KMS-11 (cell line): ENCODE measurements at regions not wholly inside any gene's neighbourhood (a gene's known extent, or its start where the extent isn't known, plus 50 kb on each side); places are given as distances from the start of the nearest gene placed in this dataset.
"Not testable (repeated sequence)": the region's sequence is repeated elsewhere in the genome, so short reads cannot be mapped to it uniquely, and the experiment has no call there.

ENCODE experiments used
- H2AFZ ChIP-seq: fragments of 200-600 bp; sonication (generic); 2 replicates; pipeline ENCODE4 v1.6.1; 2016; ENCODE audit warnings: antibody characterized with exemption, mixed run types, low read depth
- H3K27ac ChIP-seq: fragments of 200-600 bp; sonication (generic); 2 replicates; pipeline ENCODE4 v1.6.1; 2016; ENCODE audit warnings: mild to moderate bottlenecking, mixed run types
- H3K27me3 ChIP-seq: fragments of 200-600 bp; sonication (generic); 2 replicates; pipeline ENCODE4 v1.6.1; 2017; ENCODE audit warnings: mild to moderate bottlenecking, low read depth, mixed run types, moderate library complexity; ENCODE audit not compliant: insufficient read depth
- H3K36me3 ChIP-seq: fragments of 200-600 bp; sonication (generic); 2 replicates; pipeline ENCODE4 v1.6.1; 2017; ENCODE audit warnings: mild to moderate bottlenecking, mixed run types; ENCODE audit not compliant: insufficient read depth
- H3K4me1 ChIP-seq: fragments of 200-600 bp; sonication (generic); 2 replicates; pipeline ENCODE4 v1.6.1; 2016; ENCODE audit warnings: mild to moderate bottlenecking, low read depth, mixed run types; ENCODE audit not compliant: poor library complexity, severe bottlenecking
- H3K4me2 ChIP-seq: fragments of 200-600 bp; sonication (generic); 2 replicates; pipeline ENCODE4 v1.7.0; 2016; ENCODE audit warnings: mild to moderate bottlenecking, mixed run types
- H3K4me3 ChIP-seq: fragments of 200-600 bp; sonication (generic); IDR thresholded peaks from 2 replicates; pipeline ENCODE4 v1.6.1; 2017; ENCODE audit warnings: low read depth, low read length, mixed read lengths; ENCODE audit not compliant: insufficient read depth
- H3K79me2 ChIP-seq: fragments of 200-600 bp; sonication (generic); 2 replicates; pipeline ENCODE4 v1.6.1; 2016; ENCODE audit warnings: low read depth, mixed run types; ENCODE audit not compliant: insufficient read depth
- H3K9ac ChIP-seq: fragments of 200-600 bp; sonication (generic); 2 replicates; pipeline ENCODE4 v1.6.1; 2016; ENCODE audit warnings: mild to moderate bottlenecking, mixed run types
- H4K20me1 ChIP-seq: fragments of 200-600 bp; sonication (generic); 2 replicates; pipeline ENCODE4 v1.6.1; 2016; ENCODE audit warnings: mild to moderate bottlenecking, mixed run types; ENCODE audit not compliant: insufficient read depth
- TF ChIP-seq, protein P1 (sequence below): fragments of 200-600 bp; sonication (generic); conservative IDR thresholded peaks from 2 replicates; pipeline ENCODE4 v1.6.1; 2017; ENCODE audit warnings: low read depth, mild to moderate bottlenecking, antibody characterized with exemption, low read length, moderate library complexity, mixed read lengths

DNA sequence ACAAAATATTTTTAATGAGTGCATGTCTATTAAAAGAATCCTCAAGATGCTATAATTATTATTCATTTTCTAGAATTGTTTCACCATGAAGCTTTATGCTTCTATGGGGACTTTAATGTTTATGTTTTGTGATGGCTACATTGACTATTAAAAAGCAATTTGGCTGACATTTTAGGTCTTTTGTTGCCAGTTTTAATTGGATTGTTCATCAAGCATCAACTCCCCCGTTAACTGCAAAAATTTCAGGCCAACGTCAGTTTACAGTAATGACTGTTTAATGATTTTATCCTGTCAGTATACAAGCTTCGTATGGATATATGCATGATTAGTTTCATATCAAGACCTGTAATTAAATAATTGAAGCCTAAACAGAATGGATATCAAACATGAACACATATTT, 422.8 kb downstream of the SH2D1A start:
- TF ChIP-seq, protein P1, sequence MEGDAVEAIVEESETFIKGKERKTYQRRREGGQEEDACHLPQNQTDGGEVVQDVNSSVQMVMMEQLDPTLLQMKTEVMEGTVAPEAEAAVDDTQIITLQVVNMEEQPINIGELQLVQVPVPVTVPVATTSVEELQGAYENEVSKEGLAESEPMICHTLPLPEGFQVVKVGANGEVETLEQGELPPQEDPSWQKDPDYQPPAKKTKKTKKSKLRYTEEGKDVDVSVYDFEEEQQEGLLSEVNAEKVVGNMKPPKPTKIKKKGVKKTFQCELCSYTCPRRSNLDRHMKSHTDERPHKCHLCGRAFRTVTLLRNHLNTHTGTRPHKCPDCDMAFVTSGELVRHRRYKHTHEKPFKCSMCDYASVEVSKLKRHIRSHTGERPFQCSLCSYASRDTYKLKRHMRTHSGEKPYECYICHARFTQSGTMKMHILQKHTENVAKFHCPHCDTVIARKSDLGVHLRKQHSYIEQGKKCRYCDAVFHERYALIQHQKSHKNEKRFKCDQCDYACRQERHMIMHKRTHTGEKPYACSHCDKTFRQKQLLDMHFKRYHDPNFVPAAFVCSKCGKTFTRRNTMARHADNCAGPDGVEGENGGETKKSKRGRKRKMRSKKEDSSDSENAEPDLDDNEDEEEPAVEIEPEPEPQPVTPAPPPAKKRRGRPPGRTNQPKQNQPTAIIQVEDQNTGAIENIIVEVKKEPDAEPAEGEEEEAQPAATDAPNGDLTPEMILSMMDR: no peak

DNA sequence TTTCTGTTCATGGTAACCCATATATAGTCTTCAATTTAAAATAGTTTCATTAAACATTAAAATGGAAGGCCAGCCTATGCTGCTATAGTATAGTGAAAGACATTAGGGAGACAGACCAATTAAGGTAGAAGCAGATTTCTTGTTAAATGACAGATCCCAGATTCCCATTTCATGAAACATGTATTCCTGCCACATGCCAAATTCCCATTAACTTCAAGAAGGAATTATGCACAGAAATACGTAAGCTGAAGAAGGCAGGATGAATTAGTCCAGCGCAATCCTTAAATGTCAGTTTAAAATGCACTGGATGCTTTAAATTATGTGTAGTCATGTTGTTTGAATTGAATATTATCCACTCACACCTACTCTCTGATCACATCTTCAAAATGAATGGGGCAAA, 424.9 kb downstream of the SH2D1A start:
- Histone ChIP-seq H2AFZ (no peak overlapping the region), H3K79me2 (no peaks in the 10 kb centered on the region), H3K27me3 (no peaks in the 10 kb centered on the region)

More for the DNA sequence above, 422.8 kb downstream of the SH2D1A start:
- no peak overlapping the region for H3K4me3 ChIP-seq
- H3K9ac ChIP-seq: no peak overlapping the region
- H4K20me1 ChIP-seq: no peaks in the 10 kb centered on the region
- H3K27ac ChIP-seq: no peak overlapping the region
- no peaks in the 10 kb centered on the region for H3K36me3 ChIP-seq
- no peaks in the 10 kb centered on the region for H3K79me2 ChIP-seq
- H2AFZ ChIP-seq: no peak overlapping the region
- H3K27me3 ChIP-seq: no peaks in the 10 kb centered on the region
- H3K4me2 ChIP-seq: no peak overlapping the region
- no peaks in the 10 kb centered on the region for H3K4me1 ChIP-seq

GRCh38 chrX:124788253-124788652, 441.9 kb downstream of the SH2D1A start:
- not testable (repeated sequence) for H3K27me3 ChIP-seq, H3K9ac ChIP-seq, H3K79me2 ChIP-seq, H4K20me1 ChIP-seq, H3K4me2 ChIP-seq, H3K27ac ChIP-seq, H3K4me3 ChIP-seq, H3K4me1 ChIP-seq, H2AFZ ChIP-seq, H3K36me3 ChIP-seq

More for the DNA sequence above, 424.9 kb downstream of the SH2D1A start:
- Histone ChIP-seq H3K4me2 (no peak overlapping the region), H3K4me1 (no peaks in the 10 kb centered on the region), H3K9ac (no peak overlapping the region), H3K36me3 (no peaks in the 10 kb centered on the region), H3K27ac (no peak overlapping the region), H3K4me3 (no peak overlapping the region), H4K20me1 (no peaks in the 10 kb centered on the region)
- TF ChIP-seq, protein P1: no peak

DNA sequence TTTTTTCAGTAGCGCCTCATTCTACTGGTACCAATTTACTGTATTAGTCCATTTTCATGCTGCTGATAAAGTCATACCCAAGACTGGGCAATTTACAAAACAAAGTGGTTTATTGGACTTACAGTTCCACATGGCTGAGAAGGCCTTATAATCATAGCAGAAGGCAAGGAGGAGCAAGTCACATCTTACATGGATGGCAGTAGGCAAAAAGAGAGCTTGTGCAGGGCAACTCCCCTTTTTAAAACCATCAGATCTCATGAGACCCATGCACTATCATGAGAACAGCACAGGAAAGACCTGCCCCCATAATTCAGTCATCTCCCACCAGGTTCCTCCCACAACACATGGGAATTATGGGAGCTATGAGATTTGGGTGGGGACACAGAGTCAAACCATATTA, 443.5 kb downstream of the SH2D1A start:
- not testable (repeated sequence) for H2AFZ ChIP-seq, H3K4me3 ChIP-seq, H3K36me3 ChIP-seq, H3K9ac ChIP-seq, H3K4me1 ChIP-seq, H4K20me1 ChIP-seq, H3K4me2 ChIP-seq, H3K79me2 ChIP-seq, H3K27me3 ChIP-seq, H3K27ac ChIP-seq

DNA sequence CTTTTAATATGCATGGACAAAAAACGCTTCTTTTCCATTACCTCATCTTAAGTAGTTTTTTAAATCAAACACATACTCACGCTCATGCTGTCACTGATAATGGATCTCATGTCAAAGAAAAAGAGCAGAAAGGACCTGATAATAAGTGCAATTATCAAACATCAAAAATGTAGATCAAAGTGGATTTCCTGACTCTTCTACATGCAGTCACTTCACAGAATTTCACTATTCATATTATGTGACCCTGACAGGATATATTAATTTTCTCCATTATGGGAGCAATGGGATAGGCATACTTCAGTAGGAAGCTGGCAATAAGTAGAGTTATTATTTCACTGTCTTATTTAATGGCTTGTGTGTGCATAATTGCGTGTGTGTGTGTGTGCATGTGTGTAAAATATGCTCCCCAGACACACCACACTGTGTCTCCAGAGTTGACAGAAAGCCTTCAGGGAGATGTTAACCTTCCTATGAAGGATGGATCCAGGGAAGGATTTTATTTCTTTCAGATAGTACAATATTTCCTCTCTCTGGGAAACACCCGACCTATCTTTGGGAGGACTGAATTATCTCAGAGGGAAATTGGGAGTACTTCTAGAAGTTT, 445.2 kb downstream of the SH2D1A start:
- H3K4me3 ChIP-seq: no peak overlapping the region
- H3K27me3 ChIP-seq: no peaks in the 10 kb centered on the region
- no peak overlapping the region for H3K27ac ChIP-seq
- TF ChIP-seq, protein P1: no peak
- no peak overlapping the region for H2AFZ ChIP-seq
- H3K36me3 ChIP-seq: no peaks in the 10 kb centered on the region
- no peaks in the 10 kb centered on the region for H3K79me2 ChIP-seq
- H3K9ac ChIP-seq: no peak overlapping the region
- no peak overlapping the region for H3K4me2 ChIP-seq
- no peaks in the 10 kb centered on the region for H3K4me1 ChIP-seq
- H4K20me1 ChIP-seq: no peaks in the 10 kb centered on the region
